ENCODE measurements at regions not wholly inside any gene's neighbourhood (a gene's known extent, or its start where the extent isn't known, plus 50 kb on each side); places are given as distances from the start of the nearest gene placed in this dataset.
"Not testable (repeated sequence)": the region's sequence is repeated elsewhere in the genome, so short reads cannot be mapped to it uniquely, and the experiment has no call there.

DNA sequence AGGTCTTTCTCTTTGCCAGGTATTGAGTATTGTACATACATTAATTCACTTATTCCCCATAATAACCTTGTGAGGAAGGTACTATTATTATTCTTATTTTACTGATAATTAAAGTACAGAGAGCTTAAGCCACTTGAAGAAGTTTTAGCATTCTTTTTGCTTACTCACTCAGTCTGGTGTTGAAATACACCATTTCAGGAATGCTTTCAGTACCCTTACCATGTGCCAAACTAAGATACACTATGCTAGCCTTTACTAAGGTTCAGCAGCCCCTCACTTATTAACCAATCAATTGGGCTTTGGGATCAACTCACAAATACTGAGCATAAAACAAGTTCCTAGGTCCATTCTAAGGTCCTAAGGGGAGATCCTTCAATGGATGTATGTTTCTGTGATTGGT, 179.0 kb upstream of the FGF13 start:
- Histone ChIP-seq H3K27me3 (ENCODE audit: control insufficient read depth, insufficient read depth, low read length) (no peaks in the 10 kb centered on the region), H3K36me3 (ENCODE audit: control insufficient read depth, insufficient read depth, low read length) (no peaks in the 10 kb centered on the region), H3K4me3 (ENCODE audit: low read depth, low read length) (no peak overlapping the region)
- no peak for DNase-seq (ENCODE audit: low read depth)
- TF ChIP-seq, protein P1, sequence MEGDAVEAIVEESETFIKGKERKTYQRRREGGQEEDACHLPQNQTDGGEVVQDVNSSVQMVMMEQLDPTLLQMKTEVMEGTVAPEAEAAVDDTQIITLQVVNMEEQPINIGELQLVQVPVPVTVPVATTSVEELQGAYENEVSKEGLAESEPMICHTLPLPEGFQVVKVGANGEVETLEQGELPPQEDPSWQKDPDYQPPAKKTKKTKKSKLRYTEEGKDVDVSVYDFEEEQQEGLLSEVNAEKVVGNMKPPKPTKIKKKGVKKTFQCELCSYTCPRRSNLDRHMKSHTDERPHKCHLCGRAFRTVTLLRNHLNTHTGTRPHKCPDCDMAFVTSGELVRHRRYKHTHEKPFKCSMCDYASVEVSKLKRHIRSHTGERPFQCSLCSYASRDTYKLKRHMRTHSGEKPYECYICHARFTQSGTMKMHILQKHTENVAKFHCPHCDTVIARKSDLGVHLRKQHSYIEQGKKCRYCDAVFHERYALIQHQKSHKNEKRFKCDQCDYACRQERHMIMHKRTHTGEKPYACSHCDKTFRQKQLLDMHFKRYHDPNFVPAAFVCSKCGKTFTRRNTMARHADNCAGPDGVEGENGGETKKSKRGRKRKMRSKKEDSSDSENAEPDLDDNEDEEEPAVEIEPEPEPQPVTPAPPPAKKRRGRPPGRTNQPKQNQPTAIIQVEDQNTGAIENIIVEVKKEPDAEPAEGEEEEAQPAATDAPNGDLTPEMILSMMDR (IDR thresholded peaks at IDR 0.05; ENCODE audit: insufficient read depth, low read depth, low read length) = no peak
- CTCF ChIA-PET = no interaction called here
- POLR2A ChIA-PET = no interaction called here

DNA sequence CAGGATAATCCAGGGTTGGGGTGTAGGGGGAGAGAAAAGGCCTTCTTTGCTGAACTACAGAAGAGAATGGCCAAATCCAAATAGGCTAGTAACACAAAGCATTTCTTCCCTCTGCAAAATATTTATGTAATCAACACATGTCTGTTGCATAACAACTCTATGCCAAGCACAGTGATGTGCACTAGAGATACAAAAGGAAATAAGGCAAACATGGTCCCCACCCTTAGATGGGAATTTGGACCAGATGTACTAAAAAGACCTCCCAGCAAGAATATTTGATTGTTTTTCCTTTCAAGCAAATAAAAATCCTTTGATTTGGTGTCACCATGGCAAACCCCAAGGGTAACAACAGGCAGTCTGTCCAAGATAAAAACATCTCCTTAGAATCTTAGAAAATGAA, 177.6 kb upstream of the FGF13 start:
- Histone ChIP-seq H3K27me3 (ENCODE audit: control insufficient read depth, insufficient read depth, low read length) (no peaks in the 10 kb centered on the region), H3K4me3 (ENCODE audit: low read depth, low read length) (no peak overlapping the region), H3K36me3 (ENCODE audit: control insufficient read depth, insufficient read depth, low read length) (no peaks in the 10 kb centered on the region)
- TF ChIP-seq, protein P1 (IDR thresholded peaks at IDR 0.05; ENCODE audit: insufficient read depth, low read depth, low read length) = no peak
- CTCF ChIA-PET = no interaction called here
- POLR2A ChIA-PET = no interaction called here
- no peak for DNase-seq (ENCODE audit: low read depth)

- ChIA-PET CTCF (no interaction called here), POLR2A (no interaction called here)
- Histone ChIP-seq H3K36me3 (ENCODE audit: control insufficient read depth, insufficient read depth, low read length) (no peaks in the 10 kb centered on the region), H3K4me3 (ENCODE audit: low read depth, low read length) (no peak overlapping the region), H3K27me3 (ENCODE audit: control insufficient read depth, insufficient read depth, low read length) (no peaks in the 10 kb centered on the region)
- DNase-seq (ENCODE audit: low read depth) = no peak
- TF ChIP-seq, protein P1 (IDR thresholded peaks at IDR 0.05; ENCODE audit: insufficient read depth, low read depth, low read length) = no peak
Measured at GRCh38 chrX:138886769-138887168, 175.3 kb upstream of the FGF13 start.

DNA sequence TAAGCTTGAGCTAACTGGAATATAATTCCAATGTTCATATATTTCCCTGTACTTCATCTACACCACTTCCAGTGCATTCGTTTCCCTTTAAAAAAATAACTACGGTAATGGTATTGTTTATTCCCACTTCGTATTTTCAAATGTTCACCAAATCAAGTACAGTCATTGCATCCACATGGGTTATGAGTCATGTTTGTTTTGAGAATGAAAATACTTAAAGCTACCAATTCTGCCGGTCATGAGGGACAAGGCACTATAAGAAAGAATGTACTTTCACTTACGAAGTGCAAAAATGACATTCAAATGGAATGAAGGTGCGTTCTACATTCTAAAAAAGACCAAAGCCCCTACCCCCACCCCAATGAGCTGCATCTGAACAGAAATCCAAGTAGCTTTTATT, 174.4 kb upstream of the FGF13 start:
- H3K27me3 ChIP-seq (ENCODE audit: control insufficient read depth, insufficient read depth, low read length) = no peaks in the 10 kb centered on the region
- no peak for DNase-seq (ENCODE audit: low read depth)
- ChIA-PET POLR2A (no interaction called here), CTCF (no interaction called here)
- no peak overlapping the region for H3K4me3 ChIP-seq (ENCODE audit: low read depth, low read length)
- no peaks in the 10 kb centered on the region for H3K36me3 ChIP-seq (ENCODE audit: control insufficient read depth, insufficient read depth, low read length)
- TF ChIP-seq, protein P1 (IDR thresholded peaks at IDR 0.05; ENCODE audit: insufficient read depth, low read depth, low read length) = no peak

DNA sequence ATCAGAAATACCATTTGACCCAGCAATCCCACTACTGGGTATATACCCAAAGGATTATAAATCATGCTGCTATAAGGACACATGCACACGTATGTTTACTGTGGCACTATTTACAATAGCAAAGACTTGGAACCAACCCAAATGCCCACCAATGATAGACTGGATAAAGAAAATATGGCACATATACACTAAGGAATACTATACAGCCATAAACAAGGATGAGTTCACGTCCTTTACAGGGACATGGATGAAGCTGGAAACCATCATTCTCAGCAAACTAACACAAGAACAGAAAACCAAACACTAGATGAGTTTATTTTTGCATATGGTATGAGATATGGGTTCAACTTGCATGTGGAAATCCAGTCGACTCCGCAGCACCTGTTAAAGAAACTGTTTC, 168.8 kb upstream of the FGF13 start:
- CTCF ChIA-PET; DNase-seq (ENCODE audit: low read depth); H3K4me3 ChIP-seq (ENCODE audit: low read depth, low read length); H3K36me3 ChIP-seq (ENCODE audit: control insufficient read depth, insufficient read depth, low read length); H3K27me3 ChIP-seq (ENCODE audit: control insufficient read depth, insufficient read depth, low read length); POLR2A ChIA-PET: not testable (repeated sequence)

DNA sequence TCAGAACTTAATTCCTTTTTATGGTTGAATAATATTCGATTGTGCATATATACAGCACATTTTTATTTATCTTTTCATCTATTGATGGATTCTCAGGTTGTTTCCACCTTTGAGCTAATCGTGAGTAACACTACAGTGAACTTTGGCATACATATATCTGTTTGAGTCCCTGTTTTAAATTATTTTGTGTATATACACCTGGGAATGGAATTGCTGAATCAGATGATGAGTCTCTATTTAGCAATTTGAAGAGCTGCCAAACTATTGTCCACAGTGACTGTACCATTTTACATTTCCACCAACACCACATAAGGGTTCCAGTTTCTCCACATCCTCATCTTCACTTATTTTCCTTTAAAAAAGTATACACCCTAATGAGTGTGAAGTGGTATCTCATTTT, 166.2 kb upstream of the FGF13 start:
- TF ChIP-seq, protein P1 (IDR thresholded peaks at IDR 0.05; ENCODE audit: insufficient read depth, low read depth, low read length) = no peak
- ChIA-PET CTCF (no interaction called here), POLR2A (no interaction called here)
- no peak for DNase-seq (ENCODE audit: low read depth)
- Histone ChIP-seq H3K27me3 (ENCODE audit: control insufficient read depth, insufficient read depth, low read length) (no peaks in the 10 kb centered on the region), H3K36me3 (ENCODE audit: control insufficient read depth, insufficient read depth, low read length) (no peaks in the 10 kb centered on the region), H3K4me3 (ENCODE audit: low read depth, low read length) (no peak overlapping the region)

Measured in BJ (cell line).